WERI-Rb-1 (cell line): ENCODE measurements at regions not wholly inside any gene's neighbourhood (a gene's known extent, or its start where the extent isn't known, plus 50 kb on each side); places are given as distances from the start of the nearest gene placed in this dataset.

ENCODE experiments used
- DNase-seq: peaks from one replicate; pipeline ENCODE4 v3.0.0-alpha.2; 2020
- H3K27ac ChIP-seq: fragments of 250-450 bp; sonication (Bioruptor Pico); 2 replicates; pipeline ENCODE4 v1.5.1; 2020; ENCODE audit warnings: mild to moderate bottlenecking, moderate library complexity
- H3K27me3 ChIP-seq: fragments of 250-450 bp; sonication (Bioruptor Pico); 2 replicates; pipeline ENCODE4 v1.5.1; 2021; ENCODE audit warnings: mild to moderate bottlenecking, low read depth, moderate library complexity; ENCODE audit not compliant: insufficient read depth, severe bottlenecking
- H3K36me3 ChIP-seq: fragments of 250-450 bp; sonication (Bioruptor Pico); 2 replicates; pipeline ENCODE4 v1.5.1; 2020; ENCODE audit warnings: mild to moderate bottlenecking, moderate library complexity
- H3K4me3 ChIP-seq: 2 replicates; pipeline ENCODE4 v1.5.1; 2011; ENCODE audit warnings: low read depth, mild to moderate bottlenecking, control low read depth, low read length
- H3K9me3 ChIP-seq: fragments of 250-450 bp; sonication (Bioruptor Pico); 2 replicates; pipeline ENCODE4 v1.5.1; 2021; ENCODE audit warnings: mild to moderate bottlenecking, moderate library complexity; ENCODE audit not compliant: severe bottlenecking
- CTCF ChIP-seq: IDR thresholded peaks from 2 replicates; pipeline ENCODE4 v1.5.1; 2011; ENCODE audit warnings: low read depth, mild to moderate bottlenecking, control low read depth, inconsistent platforms, low read length

GRCh38 chr2:142315346-142315745 lies 184.5 kb upstream of the LRP1B start:
- DNase-seq: no peak
- no peak for TF ChIP-seq CTCF
- Histone ChIP-seq H3K9me3 (peaks cover 2% of the 10 kb centered on the region), H3K27me3 (no peaks in the 10 kb centered on the region), H3K4me3 (no peak overlapping the region), H3K27ac (no peak overlapping the region), H3K36me3 (no peaks in the 10 kb centered on the region)

GRCh38 chr2:142314164-142314563 lies 183.3 kb upstream of the LRP1B start:
- no peak for DNase-seq
- Histone ChIP-seq H3K4me3 (no peak overlapping the region), H3K36me3 (no peaks in the 10 kb centered on the region), H3K9me3 (peaks cover 2% of the 10 kb centered on the region), H3K27me3 (no peaks in the 10 kb centered on the region), H3K27ac (no peak overlapping the region)
- TF ChIP-seq CTCF: no peak

GRCh38 chr2:142310530-142310929 lies 179.7 kb upstream of the LRP1B start:
- no peaks in the 10 kb centered on the region for H3K27me3 ChIP-seq
- H3K36me3 ChIP-seq: no peaks in the 10 kb centered on the region
- no peak overlapping the region for H3K4me3 ChIP-seq
- no peak overlapping the region for H3K27ac ChIP-seq
- H3K9me3 ChIP-seq: peaks cover 2% of the 10 kb centered on the region
- DNase-seq: no peak
- no peak for TF ChIP-seq CTCF

- DNase-seq: no peak
- H3K36me3 ChIP-seq: no peaks in the 10 kb centered on the region
- no peak overlapping the region for H3K27ac ChIP-seq
- no peaks in the 10 kb centered on the region for H3K27me3 ChIP-seq
- H3K9me3 ChIP-seq: peaks cover 2% of the 10 kb centered on the region
- no peak for TF ChIP-seq CTCF
- H3K4me3 ChIP-seq: no peak overlapping the region
Measured at GRCh38 chr2:142308744-142309143, 177.9 kb upstream of the LRP1B start.

GRCh38 chr2:142307616-142308115 lies 176.8 kb upstream of the LRP1B start:
- DNase-seq: no peak
- H3K27me3 ChIP-seq: no peaks in the 10 kb centered on the region
- no peak overlapping the region for H3K4me3 ChIP-seq
- no peak for TF ChIP-seq CTCF
- peaks cover 2% of the 10 kb centered on the region for H3K9me3 ChIP-seq
- H3K27ac ChIP-seq: no peak overlapping the region
- H3K36me3 ChIP-seq: no peaks in the 10 kb centered on the region

- no peak overlapping the region for H3K4me3 ChIP-seq
- no peak overlapping the region for H3K27ac ChIP-seq
- no peaks in the 10 kb centered on the region for H3K27me3 ChIP-seq
- no peak for TF ChIP-seq CTCF
- peaks cover 2% of the 10 kb centered on the region for H3K9me3 ChIP-seq
- no peaks in the 10 kb centered on the region for H3K36me3 ChIP-seq
- DNase-seq: no peak
Measured at GRCh38 chr2:142307086-142307485, 176.3 kb upstream of the LRP1B start.
